ENCODE measurements at regions not wholly inside any gene's neighbourhood (a gene's known extent, or its start where the extent isn't known, plus 50 kb on each side); places are given as distances from the start of the nearest gene placed in this dataset.
"Not testable (repeated sequence)": the region's sequence is repeated elsewhere in the genome, so short reads cannot be mapped to it uniquely, and the experiment has no call there.

- Histone ChIP-seq H3K9me3 (peaks cover 12% of the 10 kb centered on the region), H3K4me1 (peaks cover 23% of the 10 kb centered on the region), H3K4me3 (no peak overlapping the region), H3K27me3 (no peaks in the 10 kb centered on the region), H3K36me3 (no peaks in the 10 kb centered on the region), H3K27ac (no peak overlapping the region)
- TF ChIP-seq CTCF (IDR thresholded peaks at IDR 0.05) (no peak), POLR2A (IDR thresholded peaks at IDR 0.05) (no peak), POLR2AphosphoS5 (IDR thresholded peaks at IDR 0.05; ENCODE audit: insufficient read depth in 1 of 2, low read depth in 1 of 2) (no peak)
- no peak for DNase-seq (ENCODE audit: extremely low spot score in 2 of 2)
- intact Hi-C loops (cut with DNase I) = no loop called here
These were observed 100.8 kb downstream of the ASB1 start for GRCh38 chr2:238527565-238527964.

- DNase-seq (ENCODE audit: extremely low spot score in 2 of 2) = no peak
- H3K27ac ChIP-seq = no peak overlapping the region
- no peak for TF ChIP-seq POLR2AphosphoS5 (IDR thresholded peaks at IDR 0.05; ENCODE audit: insufficient read depth in 1 of 2, low read depth in 1 of 2)
- no peak for TF ChIP-seq POLR2A (IDR thresholded peaks at IDR 0.05)
- TF ChIP-seq CTCF (IDR thresholded peaks at IDR 0.05) = no peak
- H3K27me3 ChIP-seq = no peaks in the 10 kb centered on the region
- H3K4me3 ChIP-seq = no peak overlapping the region
- H3K4me1 ChIP-seq = peaks cover 10% of the 10 kb centered on the region
- intact Hi-C loops (cut with DNase I) = no loop called here
- no peaks in the 10 kb centered on the region for H3K36me3 ChIP-seq
- peaks cover 12% of the 10 kb centered on the region for H3K9me3 ChIP-seq
These were observed 102.4 kb downstream of the ASB1 start for GRCh38 chr2:238528953-238529781.

- H3K4me3 ChIP-seq; DNase-seq (ENCODE audit: extremely low spot score in 2 of 2); H3K4me1 ChIP-seq; H3K27ac ChIP-seq; H3K36me3 ChIP-seq; intact Hi-C loops (cut with DNase I); H3K27me3 ChIP-seq: not testable (repeated sequence)
- peaks cover 12% of the 10 kb centered on the region for H3K9me3 ChIP-seq
These were observed 104.4 kb downstream of the ASB1 start for GRCh38 chr2:238531017-238531645.

- H3K27ac ChIP-seq; intact Hi-C loops (cut with DNase I); H3K27me3 ChIP-seq; DNase-seq (ENCODE audit: extremely low spot score in 2 of 2); H3K4me3 ChIP-seq; H3K36me3 ChIP-seq; H3K9me3 ChIP-seq; H3K4me1 ChIP-seq: not testable (repeated sequence)
These were observed 117.0 kb downstream of the ASB1 start for GRCh38 chr2:238543732-238544131.

- no peaks in the 10 kb centered on the region for H3K4me1 ChIP-seq
- H3K27ac ChIP-seq = no peak overlapping the region
- H3K4me3 ChIP-seq = no peak overlapping the region
- no peaks in the 10 kb centered on the region for H3K9me3 ChIP-seq
- intact Hi-C loops (cut with DNase I) = no loop called here
- no peak for TF ChIP-seq POLR2A (IDR thresholded peaks at IDR 0.05)
- no peak for TF ChIP-seq CTCF (IDR thresholded peaks at IDR 0.05)
- no peak for TF ChIP-seq POLR2AphosphoS5 (IDR thresholded peaks at IDR 0.05; ENCODE audit: insufficient read depth in 1 of 2, low read depth in 1 of 2)
- no peaks in the 10 kb centered on the region for H3K36me3 ChIP-seq
- no peaks in the 10 kb centered on the region for H3K27me3 ChIP-seq
- DNase-seq (ENCODE audit: extremely low spot score in 2 of 2) = no peak
These were observed 122.3 kb downstream of the ASB1 start for GRCh38 chr2:238548902-238549462.

- TF ChIP-seq POLR2A (IDR thresholded peaks at IDR 0.05) (no peak), POLR2AphosphoS5 (IDR thresholded peaks at IDR 0.05; ENCODE audit: insufficient read depth in 1 of 2, low read depth in 1 of 2) (no peak), CTCF (IDR thresholded peaks at IDR 0.05) (no peak)
- H3K9me3 ChIP-seq = no peaks in the 10 kb centered on the region
- intact Hi-C loops (cut with DNase I) = no loop called here
These were observed 123.1 kb downstream of the ASB1 start for GRCh38 chr2:238549866-238550265.

More at GRCh38 chr2:238549866-238550265, 123.1 kb downstream of the ASB1 start:
- no peaks in the 10 kb centered on the region for H3K4me1 ChIP-seq
- no peak overlapping the region for H3K27ac ChIP-seq
- no peaks in the 10 kb centered on the region for H3K27me3 ChIP-seq
- no peak for DNase-seq (ENCODE audit: extremely low spot score in 2 of 2)
- no peak overlapping the region for H3K4me3 ChIP-seq
- no peaks in the 10 kb centered on the region for H3K36me3 ChIP-seq

All from vagina (tissue), 2 donors.